Vagina (tissue), 2 donors: ENCODE measurements at regions not wholly inside any gene's neighbourhood (a gene's known extent, or its start where the extent isn't known, plus 50 kb on each side); places are given as distances from the start of the nearest gene placed in this dataset.

Source experiments
- DNase-seq, 2 donors: peaks; one replicate each; pipeline ENCODE4 v3.0.0-alpha.2; 2017; ENCODE audit errors: extremely low spot score in 2 of 2
- H3K27ac ChIP-seq: fragments of 200-600 bp; sonication (generic); one replicate; pipeline ENCODE4 v1.5.1; 2019
- H3K27me3 ChIP-seq: fragments of 200-600 bp; sonication (generic); one replicate; pipeline ENCODE4 v1.5.1; 2019
- H3K36me3 ChIP-seq, 2 donors: fragments of 200-600 bp; sonication (generic); one replicate each; pipeline ENCODE4 v1.5.1; 2017 to 2019
- H3K4me1 ChIP-seq: fragments of 200-600 bp; sonication (generic); one replicate; pipeline ENCODE4 v1.5.1; 2019
- H3K4me3 ChIP-seq, 2 donors: fragments of 200-600 bp; sonication (generic); 1 replicate in 1 of 2; 2 replicates in 1 of 2; pipeline ENCODE4 v1.5.1; 2016 to 2019
- H3K9me3 ChIP-seq: fragments of 200-600 bp; sonication (generic); one replicate; pipeline ENCODE4 v1.5.1; 2019
- POLR2A ChIP-seq, 2 donors: fragments of 450-650 bp; IDR thresholded peaks; one replicate each; pipeline ENCODE4 v1.6.1; 2017; ENCODE audit warnings: antibody characterized with exemption in 2 of 2, mild to moderate bottlenecking in 2 of 2, moderate library complexity in 2 of 2
- POLR2AphosphoS5 ChIP-seq, 2 donors: sonication (generic); formaldehyde crosslinking; IDR thresholded peaks; one replicate each; pipeline ENCODE4 v1.9.0; 2017; ENCODE audit warnings: antibody characterized with exemption in 2 of 2, mild to moderate bottlenecking in 2 of 2, low read depth in 1 of 2; ENCODE audit not compliant: insufficient read depth in 1 of 2
- intact Hi-C: fragments of 100-400 bp; cut with DNase I; formaldehyde crosslinking; loops from one replicate; pipeline ENCODE4 v1.15.1; 2023
- TF ChIP-seq, protein P1 (sequence below), 3 experiments: fragments of 450-650 bp in 2 of 3; fragments of 200-600 bp in 1 of 3; sonication (generic) in 1 of 3; IDR thresholded peaks; one replicate each; pipeline ENCODE4 v1.5.1; 2017 to 2019; ENCODE audit warnings: antibody characterized with exemption in 3 of 3, mild to moderate bottlenecking in 2 of 3, moderate library complexity in 2 of 3

DNA sequence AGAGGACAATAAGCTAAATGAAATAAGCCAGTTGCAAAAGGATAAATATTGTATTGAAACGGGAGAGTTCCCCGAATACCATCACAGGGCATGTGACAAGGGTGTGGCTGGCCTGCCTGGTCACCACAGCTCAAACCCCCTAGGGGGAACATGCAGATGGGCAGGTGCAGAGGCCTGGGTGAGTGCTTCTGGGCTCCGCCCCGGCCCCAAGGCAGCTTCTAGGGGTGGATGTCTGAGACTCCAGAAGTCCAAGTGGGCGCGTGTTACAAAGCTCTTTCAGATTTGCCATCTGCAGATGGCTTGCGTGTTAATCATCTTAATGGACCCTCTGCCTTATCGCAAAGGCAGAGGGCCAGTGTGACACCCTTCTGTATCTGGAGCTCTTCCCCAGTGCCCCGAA lies 559.2 kb upstream of the IMPG1 start:
- H3K36me3 ChIP-seq = no peaks in the 10 kb centered on the region
- H3K27me3 ChIP-seq = no peaks in the 10 kb centered on the region
- H3K4me3 ChIP-seq = no peak overlapping the region
- H3K4me1 ChIP-seq = no peaks in the 10 kb centered on the region
- no peak overlapping the region for H3K27ac ChIP-seq
- TF ChIP-seq, protein P1, sequence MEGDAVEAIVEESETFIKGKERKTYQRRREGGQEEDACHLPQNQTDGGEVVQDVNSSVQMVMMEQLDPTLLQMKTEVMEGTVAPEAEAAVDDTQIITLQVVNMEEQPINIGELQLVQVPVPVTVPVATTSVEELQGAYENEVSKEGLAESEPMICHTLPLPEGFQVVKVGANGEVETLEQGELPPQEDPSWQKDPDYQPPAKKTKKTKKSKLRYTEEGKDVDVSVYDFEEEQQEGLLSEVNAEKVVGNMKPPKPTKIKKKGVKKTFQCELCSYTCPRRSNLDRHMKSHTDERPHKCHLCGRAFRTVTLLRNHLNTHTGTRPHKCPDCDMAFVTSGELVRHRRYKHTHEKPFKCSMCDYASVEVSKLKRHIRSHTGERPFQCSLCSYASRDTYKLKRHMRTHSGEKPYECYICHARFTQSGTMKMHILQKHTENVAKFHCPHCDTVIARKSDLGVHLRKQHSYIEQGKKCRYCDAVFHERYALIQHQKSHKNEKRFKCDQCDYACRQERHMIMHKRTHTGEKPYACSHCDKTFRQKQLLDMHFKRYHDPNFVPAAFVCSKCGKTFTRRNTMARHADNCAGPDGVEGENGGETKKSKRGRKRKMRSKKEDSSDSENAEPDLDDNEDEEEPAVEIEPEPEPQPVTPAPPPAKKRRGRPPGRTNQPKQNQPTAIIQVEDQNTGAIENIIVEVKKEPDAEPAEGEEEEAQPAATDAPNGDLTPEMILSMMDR (IDR thresholded peaks at IDR 0.05) = no peak
- no peak for TF ChIP-seq POLR2A (IDR thresholded peaks at IDR 0.05)
- no peak for TF ChIP-seq POLR2AphosphoS5 (IDR thresholded peaks at IDR 0.05; ENCODE audit: insufficient read depth in 1 of 2, low read depth in 1 of 2)
- DNase-seq = no peak
- H3K9me3 ChIP-seq = no peaks in the 10 kb centered on the region
- intact Hi-C loops = no loop called here

DNA sequence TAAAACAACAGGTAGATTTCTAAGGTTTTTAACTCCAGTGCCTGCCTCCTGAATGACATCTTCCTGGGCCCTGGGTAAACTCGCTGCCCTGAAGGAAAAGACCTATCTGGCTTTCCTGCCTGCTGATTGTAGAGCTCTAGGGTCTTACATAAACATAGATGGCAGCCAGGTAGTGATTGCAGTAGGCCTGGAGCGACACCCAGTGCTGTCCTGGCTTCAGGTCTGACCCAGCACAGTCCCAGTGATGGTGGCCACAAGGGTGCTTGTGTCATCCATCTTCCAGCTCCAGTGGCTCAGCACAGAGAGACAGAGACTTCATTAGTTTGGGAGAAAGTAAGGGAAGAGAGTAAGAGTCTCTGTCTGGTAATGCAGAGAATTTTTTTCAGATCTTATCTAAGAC lies 542.9 kb upstream of the IMPG1 start:
- Histone ChIP-seq H3K36me3 (no peaks in the 10 kb centered on the region), H3K4me1 (no peaks in the 10 kb centered on the region), H3K27me3 (no peaks in the 10 kb centered on the region), H3K27ac (no peak overlapping the region), H3K9me3 (no peaks in the 10 kb centered on the region), H3K4me3 (no peak overlapping the region)
- TF ChIP-seq POLR2AphosphoS5 (IDR thresholded peaks at IDR 0.05; ENCODE audit: insufficient read depth in 1 of 2, low read depth in 1 of 2) (no peak), POLR2A (IDR thresholded peaks at IDR 0.05) (no peak)
- TF ChIP-seq, protein P1 (IDR thresholded peaks at IDR 0.05) = no peak
- intact Hi-C loops = no loop called here
- no peak for DNase-seq

GRCh38 chr6:76612954-76613353 lies 540.5 kb upstream of the IMPG1 start:
- Histone ChIP-seq H3K27me3 (no peaks in the 10 kb centered on the region), H3K36me3 (no peaks in the 10 kb centered on the region), H3K27ac (no peak overlapping the region), H3K4me3 (no peak overlapping the region), H3K9me3 (no peaks in the 10 kb centered on the region), H3K4me1 (no peaks in the 10 kb centered on the region)
- DNase-seq = no peak
- no peak for TF ChIP-seq POLR2AphosphoS5 (IDR thresholded peaks at IDR 0.05; ENCODE audit: insufficient read depth in 1 of 2, low read depth in 1 of 2)
- no peak for TF ChIP-seq POLR2A (IDR thresholded peaks at IDR 0.05)
- TF ChIP-seq, protein P1 (IDR thresholded peaks at IDR 0.05) = no peak
- intact Hi-C loops = no loop called here

DNA sequence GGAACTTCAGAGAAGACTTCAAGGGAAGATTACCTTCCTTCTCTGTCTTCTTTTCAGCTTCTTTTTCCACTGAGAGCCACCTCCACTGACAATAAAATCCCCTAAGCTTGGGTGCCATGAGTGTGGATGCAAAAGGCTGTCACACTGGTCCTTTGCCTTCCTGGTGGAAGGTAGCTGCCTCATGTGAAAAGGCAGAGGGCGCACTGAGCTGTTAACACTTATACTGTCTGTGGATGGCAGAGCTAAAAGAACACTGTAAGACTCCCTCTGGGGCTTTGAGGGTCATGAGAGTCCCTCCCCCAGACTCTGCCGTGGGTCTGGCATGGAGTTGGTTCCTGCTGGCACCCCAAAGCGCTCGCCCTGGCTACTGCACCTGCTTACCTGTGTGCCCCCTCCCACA lies 536.7 kb upstream of the IMPG1 start:
- Histone ChIP-seq H3K9me3 (no peaks in the 10 kb centered on the region), H3K4me1 (no peaks in the 10 kb centered on the region), H3K27me3 (no peaks in the 10 kb centered on the region), H3K4me3 (no peak overlapping the region), H3K36me3 (no peaks in the 10 kb centered on the region), H3K27ac (no peak overlapping the region)
- DNase-seq = no peak
- TF ChIP-seq, protein P1 (IDR thresholded peaks at IDR 0.05) = no peak
- TF ChIP-seq POLR2A (IDR thresholded peaks at IDR 0.05) = no peak
- TF ChIP-seq POLR2AphosphoS5 (IDR thresholded peaks at IDR 0.05; ENCODE audit: insufficient read depth in 1 of 2, low read depth in 1 of 2) = no peak
- intact Hi-C loops = no loop called here

GRCh38 chr6:76594109-76594508 lies 521.6 kb upstream of the IMPG1 start:
- Histone ChIP-seq H3K27ac (no peak overlapping the region), H3K4me3 (no peak overlapping the region), H3K9me3 (no peaks in the 10 kb centered on the region), H3K27me3 (no peaks in the 10 kb centered on the region), H3K36me3 (no peaks in the 10 kb centered on the region), H3K4me1 (no peaks in the 10 kb centered on the region)
- DNase-seq = no peak
- intact Hi-C loops = no loop called here
- TF ChIP-seq POLR2A (IDR thresholded peaks at IDR 0.05) (no peak), POLR2AphosphoS5 (IDR thresholded peaks at IDR 0.05; ENCODE audit: insufficient read depth in 1 of 2, low read depth in 1 of 2) (no peak)
- TF ChIP-seq, protein P1 (IDR thresholded peaks at IDR 0.05) = no peak
